ENCODE measurements at regions not wholly inside any gene's neighbourhood (a gene's known extent, or its start where the extent isn't known, plus 50 kb on each side); places are given as distances from the start of the nearest gene placed in this dataset.

- TF ChIP-seq CTCF (IDR thresholded peaks at IDR 0.05; ENCODE audit: poor library complexity) (no peak), EZH2phosphoT487 (IDR thresholded peaks at IDR 0.05; ENCODE audit: low read depth, severe bottlenecking, unreplicated experiment) (no peak), EZH2 (IDR thresholded peaks at IDR 0.05; ENCODE audit: borderline replicate concordance) (no peak)
- Histone ChIP-seq H3K27me3 (no peaks in the 10 kb centered on the region), H4K20me1 (ENCODE audit: insufficient read depth, poor library complexity, severe bottlenecking) (no peaks in the 10 kb centered on the region), H2AFZ (no peak overlapping the region), H3K4me3 (no peak overlapping the region), H3K36me3 (replicated peaks; ENCODE audit: insufficient read depth, low read depth) (no peaks in the 10 kb centered on the region), H3K27ac (peak overlapping the region; percentile 93), H3K9me3 (ENCODE audit: low read depth) (no peaks in the 10 kb centered on the region), H3K9me2 (replicated peaks; ENCODE audit: insufficient read depth) (no peaks in the 10 kb centered on the region), H3K79me2 (no peaks in the 10 kb centered on the region), H3K4me1 (ENCODE audit: insufficient read depth) (peaks cover 12% of the 10 kb centered on the region), H3K4me2 (no peak overlapping the region)
- no peak for DNase-seq (ENCODE audit: low spot score)
- 91% methylated on average over 8 of the region's 8 CpGs for WGBS (ENCODE audit: low lambda C conversion rate, missing lambda C conversion rate)
Observed at GRCh38 chr2:38147333-38148121, 71.6 kb upstream of the CYP1B1 start.

GRCh38 chr2:38146907-38147307, 71.0 kb upstream of the CYP1B1 start:
- 55% methylated on average over 3 of the region's 3 CpGs for WGBS (ENCODE audit: low lambda C conversion rate, missing lambda C conversion rate)
- Histone ChIP-seq H4K20me1 (ENCODE audit: insufficient read depth, poor library complexity, severe bottlenecking) (no peaks in the 10 kb centered on the region), H2AFZ (no peak overlapping the region), H3K27ac (peak overlapping the region; percentile 93), H3K4me3 (no peak overlapping the region), H3K27me3 (no peaks in the 10 kb centered on the region), H3K79me2 (no peaks in the 10 kb centered on the region), H3K36me3 (replicated peaks; ENCODE audit: insufficient read depth, low read depth) (no peaks in the 10 kb centered on the region), H3K4me2 (peak overlapping the region; percentile 12), H3K9me2 (replicated peaks; ENCODE audit: insufficient read depth) (no peaks in the 10 kb centered on the region), H3K4me1 (ENCODE audit: insufficient read depth) (peaks cover 12% of the 10 kb centered on the region), H3K9me3 (ENCODE audit: low read depth) (no peaks in the 10 kb centered on the region)
- DNase-seq (ENCODE audit: low spot score), result peak; percentile 86
- TF ChIP-seq EZH2 (IDR thresholded peaks at IDR 0.05; ENCODE audit: borderline replicate concordance) (no peak), EZH2phosphoT487 (IDR thresholded peaks at IDR 0.05; ENCODE audit: low read depth, severe bottlenecking, unreplicated experiment) (no peak), CTCF (IDR thresholded peaks at IDR 0.05; ENCODE audit: poor library complexity) (no peak)

- WGBS (ENCODE audit: low lambda C conversion rate, missing lambda C conversion rate), result 37% methylated on average over 7 of the region's 7 CpGs
- no peak overlapping the region for H3K4me3 ChIP-seq
- TF ChIP-seq EZH2phosphoT487 (IDR thresholded peaks at IDR 0.05; ENCODE audit: low read depth, severe bottlenecking, unreplicated experiment), result no peak
- TF ChIP-seq EZH2 (IDR thresholded peaks at IDR 0.05; ENCODE audit: borderline replicate concordance), result no peak
- no peak for TF ChIP-seq CTCF (IDR thresholded peaks at IDR 0.05; ENCODE audit: poor library complexity)
- H4K20me1 ChIP-seq (ENCODE audit: insufficient read depth, poor library complexity, severe bottlenecking), result no peaks in the 10 kb centered on the region
- H3K27me3 ChIP-seq, result no peaks in the 10 kb centered on the region
- no peaks in the 10 kb centered on the region for H3K79me2 ChIP-seq
- H3K36me3 ChIP-seq (replicated peaks; ENCODE audit: insufficient read depth, low read depth), result no peaks in the 10 kb centered on the region
- peak; percentile 55 for DNase-seq (ENCODE audit: low spot score)
- no peaks in the 10 kb centered on the region for H3K9me3 ChIP-seq (ENCODE audit: low read depth)
- no peaks in the 10 kb centered on the region for H3K9me2 ChIP-seq (replicated peaks; ENCODE audit: insufficient read depth)
- H2AFZ ChIP-seq, result no peak overlapping the region
- peak overlapping the region; percentile 12 for H3K4me2 ChIP-seq
- peaks cover 12% of the 10 kb centered on the region for H3K4me1 ChIP-seq (ENCODE audit: insufficient read depth)
- H3K27ac ChIP-seq, result peak overlapping the region; percentile 93
Observed at GRCh38 chr2:38146275-38146906, 70.4 kb upstream of the CYP1B1 start.
